WTC11 (cell line): ENCODE measurements at regions not wholly inside any gene's neighbourhood (a gene's known extent, or its start where the extent isn't known, plus 50 kb on each side); places are given as distances from the start of the nearest gene placed in this dataset.

Source experiments
- ATAC-seq: fragments of 200-7000 bp; cut with Tn5 transposase; 2 replicates; pipeline ENCODE4 v1.10.0; 2021; ENCODE audit warnings: mild to moderate bottlenecking, moderate library complexity
- CTCF ChIA-PET: fragments of 300-600 bp; sonication (Branson Sonifier 250); formaldehyde crosslinking; loops from one replicate; lab custom pipeline; 2021; ENCODE audit warnings: antibody characterized with exemption; lab: Charles Lee
- POLR2A ChIA-PET: fragments of 350-600 bp; sonication (Branson Sonifier 250); formaldehyde crosslinking; loops from one replicate; lab custom pipeline; 2021; ENCODE audit warnings: antibody characterized with exemption; lab: Charles Lee
- DNase-seq: peaks from one replicate; pipeline ENCODE4 v3.0.0; 2021; ENCODE audit warnings: low spot score
- H3K27ac Mint-ChIP-seq: 2 replicates; pipeline ENCODE4 v1.8.0; 2021; ENCODE audit warnings: mixed read lengths
- H3K27me3 Mint-ChIP-seq: 2 replicates; pipeline ENCODE4 v1.8.0; 2021; ENCODE audit warnings: low read depth, mild to moderate bottlenecking, moderate library complexity, mixed read lengths
- H3K36me3 Mint-ChIP-seq: 2 replicates; pipeline ENCODE4 v1.8.0; 2021; ENCODE audit warnings: mixed read lengths
- H3K4me1 Mint-ChIP-seq: 2 replicates; pipeline ENCODE4 v1.8.0; 2022; ENCODE audit warnings: mixed read lengths
- H3K4me3 Mint-ChIP-seq: 2 replicates; pipeline ENCODE4 v1.8.0; 2021; ENCODE audit warnings: mild to moderate bottlenecking, moderate library complexity, mixed read lengths
- H3K9me3 Mint-ChIP-seq: 2 replicates; pipeline ENCODE4 v1.8.0; 2021; ENCODE audit warnings: mixed read lengths
- ATF1 ChIP-seq: sonication (generic); formaldehyde crosslinking; IDR thresholded peaks from 2 replicates; pipeline ENCODE4 v1.8.1; 2023; ENCODE audit warnings: mild to moderate bottlenecking, moderate library complexity, missing genetic modification reagents
- GTF2I ChIP-seq: fragments of 250-450 bp; sonication (Bioruptor Pico); conservative IDR thresholded peaks from 2 replicates; pipeline ENCODE4 v1.4.0; 2021; ENCODE audit warnings: mild to moderate bottlenecking
- HMGA2 ChIP-seq: fragments of 250-450 bp; sonication (Bioruptor Pico); IDR thresholded peaks from 2 replicates; pipeline ENCODE4 v1.4.0; 2021; ENCODE audit warnings: mild to moderate bottlenecking, moderate library complexity
- SMAD3 ChIP-seq: sonication (generic); formaldehyde crosslinking; IDR thresholded peaks from 2 replicates; pipeline ENCODE4 v1.8.0; 2022; ENCODE audit warnings: missing genetic modification reagents, mild to moderate bottlenecking, borderline replicate concordance
- SOX15 ChIP-seq: fragments of 250-450 bp; sonication (Bioruptor Pico); IDR thresholded peaks from 2 replicates; pipeline ENCODE4 v1.9.0; 2021; ENCODE audit warnings: mild to moderate bottlenecking
- ZNF121 ChIP-seq: sonication (generic); formaldehyde crosslinking; IDR thresholded peaks from 2 replicates; pipeline ENCODE4 v1.8.0; 2023; ENCODE audit warnings: missing genetic modification reagents
- ZNF219 ChIP-seq: sonication (generic); formaldehyde crosslinking; IDR thresholded peaks from 2 replicates; pipeline ENCODE4 v1.8.0; 2023; ENCODE audit warnings: missing genetic modification reagents, mild to moderate bottlenecking, borderline replicate concordance
- ZNF232 ChIP-seq: sonication (generic); formaldehyde crosslinking; IDR thresholded peaks from 2 replicates; pipeline ENCODE4 v1.8.0; 2022; ENCODE audit warnings: mild to moderate bottlenecking, missing genetic modification reagents
- ZNF416 ChIP-seq: fragments of 250-450 bp; sonication (Bioruptor Pico); IDR thresholded peaks from 2 replicates; pipeline ENCODE4 v1.9.0; 2021; ENCODE audit warnings: mild to moderate bottlenecking, inconsistent platforms
- TF ChIP-seq, protein P1 (sequence below): fragments of 200-600 bp; IDR thresholded peaks from 2 replicates; pipeline ENCODE4 v1.8.0; 2022; ENCODE audit warnings: antibody characterized with exemption
- TF ChIP-seq, protein P2 (sequence below): sonication (generic); formaldehyde crosslinking; IDR thresholded peaks from 2 replicates; pipeline ENCODE4 v1.8.0; 2023; ENCODE audit warnings: mild to moderate bottlenecking, missing genetic modification reagents
- TF ChIP-seq, protein P3 (sequence below): sonication (generic); formaldehyde crosslinking; IDR thresholded peaks from 2 replicates; pipeline ENCODE4 v1.8.1; 2022; ENCODE audit warnings: low read depth, missing genetic modification reagents, borderline replicate concordance
- TF ChIP-seq, protein P4 (sequence below): fragments of 250-450 bp; sonication (Bioruptor Pico); IDR thresholded peaks from 2 replicates; pipeline ENCODE4 v1.9.0; 2021; ENCODE audit warnings: moderate library complexity, mild to moderate bottlenecking, inconsistent platforms, borderline replicate concordance
- TF ChIP-seq, protein P5 (sequence below): sonication (generic); formaldehyde crosslinking; IDR thresholded peaks from 2 replicates; pipeline ENCODE4 v1.8.0; 2022; ENCODE audit warnings: missing genetic modification reagents
- TF ChIP-seq, protein P6 (sequence below): sonication (generic); formaldehyde crosslinking; IDR thresholded peaks from 2 replicates; pipeline ENCODE4 v1.8.0; 2022; ENCODE audit warnings: mild to moderate bottlenecking, missing genetic modification reagents
- TF ChIP-seq, protein P7 (sequence below): fragments of 250-450 bp; sonication (Bioruptor Pico); IDR thresholded peaks from 2 replicates; pipeline ENCODE4 v1.9.0; 2021; ENCODE audit warnings: mild to moderate bottlenecking

DNA sequence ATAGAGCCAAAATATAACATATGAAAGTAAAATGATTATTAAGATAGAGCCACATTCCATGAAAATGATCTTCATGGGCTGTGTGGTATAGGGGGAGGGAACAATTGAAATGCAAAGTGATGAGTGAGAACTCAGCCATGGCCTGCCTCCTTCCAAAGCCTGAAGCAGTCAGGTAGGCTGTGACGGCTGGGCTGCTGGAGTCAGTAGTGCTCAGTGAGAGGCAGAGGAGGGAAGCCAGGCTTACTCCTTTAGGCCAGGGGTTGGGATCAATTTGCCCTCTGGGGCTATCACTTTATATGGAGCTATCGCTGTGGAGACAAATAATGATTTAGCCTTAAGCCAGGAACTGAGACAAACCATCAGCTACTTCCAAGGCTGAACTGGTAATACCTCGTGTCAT lies 654.9 kb downstream of the FGF9 start:
- H3K4me3 Mint-ChIP-seq: no peak overlapping the region
- POLR2A ChIA-PET: no interaction called here
- peak overlapping the region; percentile 63 for H3K27ac Mint-ChIP-seq
- H3K9me3 Mint-ChIP-seq: peaks cover 7% of the 10 kb centered on the region
- H3K27me3 Mint-ChIP-seq: no peaks in the 10 kb centered on the region
- TF ChIP-seq, protein P1, sequence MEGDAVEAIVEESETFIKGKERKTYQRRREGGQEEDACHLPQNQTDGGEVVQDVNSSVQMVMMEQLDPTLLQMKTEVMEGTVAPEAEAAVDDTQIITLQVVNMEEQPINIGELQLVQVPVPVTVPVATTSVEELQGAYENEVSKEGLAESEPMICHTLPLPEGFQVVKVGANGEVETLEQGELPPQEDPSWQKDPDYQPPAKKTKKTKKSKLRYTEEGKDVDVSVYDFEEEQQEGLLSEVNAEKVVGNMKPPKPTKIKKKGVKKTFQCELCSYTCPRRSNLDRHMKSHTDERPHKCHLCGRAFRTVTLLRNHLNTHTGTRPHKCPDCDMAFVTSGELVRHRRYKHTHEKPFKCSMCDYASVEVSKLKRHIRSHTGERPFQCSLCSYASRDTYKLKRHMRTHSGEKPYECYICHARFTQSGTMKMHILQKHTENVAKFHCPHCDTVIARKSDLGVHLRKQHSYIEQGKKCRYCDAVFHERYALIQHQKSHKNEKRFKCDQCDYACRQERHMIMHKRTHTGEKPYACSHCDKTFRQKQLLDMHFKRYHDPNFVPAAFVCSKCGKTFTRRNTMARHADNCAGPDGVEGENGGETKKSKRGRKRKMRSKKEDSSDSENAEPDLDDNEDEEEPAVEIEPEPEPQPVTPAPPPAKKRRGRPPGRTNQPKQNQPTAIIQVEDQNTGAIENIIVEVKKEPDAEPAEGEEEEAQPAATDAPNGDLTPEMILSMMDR: no peak
- no peak for TF ChIP-seq ZNF121
- TF ChIP-seq ZNF232 (CRISPR knock-in tag): no peak
- no peak for TF ChIP-seq ZNF219 (CRISPR knock-in tag)
- no peak for TF ChIP-seq SMAD3 (CRISPR knock-in tag)
- no peak for TF ChIP-seq ATF1 (CRISPR knock-in tag)
- TF ChIP-seq, protein P2, sequence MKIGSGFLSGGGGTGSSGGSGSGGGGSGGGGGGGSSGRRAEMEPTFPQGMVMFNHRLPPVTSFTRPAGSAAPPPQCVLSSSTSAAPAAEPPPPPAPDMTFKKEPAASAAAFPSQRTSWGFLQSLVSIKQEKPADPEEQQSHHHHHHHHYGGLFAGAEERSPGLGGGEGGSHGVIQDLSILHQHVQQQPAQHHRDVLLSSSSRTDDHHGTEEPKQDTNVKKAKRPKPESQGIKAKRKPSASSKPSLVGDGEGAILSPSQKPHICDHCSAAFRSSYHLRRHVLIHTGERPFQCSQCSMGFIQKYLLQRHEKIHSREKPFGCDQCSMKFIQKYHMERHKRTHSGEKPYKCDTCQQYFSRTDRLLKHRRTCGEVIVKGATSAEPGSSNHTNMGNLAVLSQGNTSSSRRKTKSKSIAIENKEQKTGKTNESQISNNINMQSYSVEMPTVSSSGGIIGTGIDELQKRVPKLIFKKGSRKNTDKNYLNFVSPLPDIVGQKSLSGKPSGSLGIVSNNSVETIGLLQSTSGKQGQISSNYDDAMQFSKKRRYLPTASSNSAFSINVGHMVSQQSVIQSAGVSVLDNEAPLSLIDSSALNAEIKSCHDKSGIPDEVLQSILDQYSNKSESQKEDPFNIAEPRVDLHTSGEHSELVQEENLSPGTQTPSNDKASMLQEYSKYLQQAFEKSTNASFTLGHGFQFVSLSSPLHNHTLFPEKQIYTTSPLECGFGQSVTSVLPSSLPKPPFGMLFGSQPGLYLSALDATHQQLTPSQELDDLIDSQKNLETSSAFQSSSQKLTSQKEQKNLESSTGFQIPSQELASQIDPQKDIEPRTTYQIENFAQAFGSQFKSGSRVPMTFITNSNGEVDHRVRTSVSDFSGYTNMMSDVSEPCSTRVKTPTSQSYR: no peak
- TF ChIP-seq, protein P3, sequence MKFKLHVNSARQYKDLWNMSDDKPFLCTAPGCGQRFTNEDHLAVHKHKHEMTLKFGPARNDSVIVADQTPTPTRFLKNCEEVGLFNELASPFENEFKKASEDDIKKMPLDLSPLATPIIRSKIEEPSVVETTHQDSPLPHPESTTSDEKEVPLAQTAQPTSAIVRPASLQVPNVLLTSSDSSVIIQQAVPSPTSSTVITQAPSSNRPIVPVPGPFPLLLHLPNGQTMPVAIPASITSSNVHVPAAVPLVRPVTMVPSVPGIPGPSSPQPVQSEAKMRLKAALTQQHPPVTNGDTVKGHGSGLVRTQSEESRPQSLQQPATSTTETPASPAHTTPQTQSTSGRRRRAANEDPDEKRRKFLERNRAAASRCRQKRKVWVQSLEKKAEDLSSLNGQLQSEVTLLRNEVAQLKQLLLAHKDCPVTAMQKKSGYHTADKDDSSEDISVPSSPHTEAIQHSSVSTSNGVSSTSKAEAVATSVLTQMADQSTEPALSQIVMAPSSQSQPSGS (CRISPR knock-in tag): no peak
- no peak for TF ChIP-seq ZNF416 (CRISPR knock-in tag)
- TF ChIP-seq SOX15: no peak
- TF ChIP-seq HMGA2 (CRISPR knock-in tag): no peak
- TF ChIP-seq, protein P4, sequence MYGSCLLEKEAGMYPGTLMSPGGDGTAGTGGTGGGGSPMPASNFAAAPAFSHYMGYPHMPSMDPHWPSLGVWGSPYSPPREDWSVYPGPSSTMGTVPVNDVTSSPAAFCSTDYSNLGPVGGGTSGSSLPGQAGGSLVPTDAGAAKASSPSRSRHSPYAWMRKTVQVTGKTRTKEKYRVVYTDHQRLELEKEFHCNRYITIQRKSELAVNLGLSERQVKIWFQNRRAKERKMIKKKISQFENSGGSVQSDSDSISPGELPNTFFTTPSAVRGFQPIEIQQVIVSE (CRISPR knock-in tag): no peak
- TF ChIP-seq, protein P5, sequence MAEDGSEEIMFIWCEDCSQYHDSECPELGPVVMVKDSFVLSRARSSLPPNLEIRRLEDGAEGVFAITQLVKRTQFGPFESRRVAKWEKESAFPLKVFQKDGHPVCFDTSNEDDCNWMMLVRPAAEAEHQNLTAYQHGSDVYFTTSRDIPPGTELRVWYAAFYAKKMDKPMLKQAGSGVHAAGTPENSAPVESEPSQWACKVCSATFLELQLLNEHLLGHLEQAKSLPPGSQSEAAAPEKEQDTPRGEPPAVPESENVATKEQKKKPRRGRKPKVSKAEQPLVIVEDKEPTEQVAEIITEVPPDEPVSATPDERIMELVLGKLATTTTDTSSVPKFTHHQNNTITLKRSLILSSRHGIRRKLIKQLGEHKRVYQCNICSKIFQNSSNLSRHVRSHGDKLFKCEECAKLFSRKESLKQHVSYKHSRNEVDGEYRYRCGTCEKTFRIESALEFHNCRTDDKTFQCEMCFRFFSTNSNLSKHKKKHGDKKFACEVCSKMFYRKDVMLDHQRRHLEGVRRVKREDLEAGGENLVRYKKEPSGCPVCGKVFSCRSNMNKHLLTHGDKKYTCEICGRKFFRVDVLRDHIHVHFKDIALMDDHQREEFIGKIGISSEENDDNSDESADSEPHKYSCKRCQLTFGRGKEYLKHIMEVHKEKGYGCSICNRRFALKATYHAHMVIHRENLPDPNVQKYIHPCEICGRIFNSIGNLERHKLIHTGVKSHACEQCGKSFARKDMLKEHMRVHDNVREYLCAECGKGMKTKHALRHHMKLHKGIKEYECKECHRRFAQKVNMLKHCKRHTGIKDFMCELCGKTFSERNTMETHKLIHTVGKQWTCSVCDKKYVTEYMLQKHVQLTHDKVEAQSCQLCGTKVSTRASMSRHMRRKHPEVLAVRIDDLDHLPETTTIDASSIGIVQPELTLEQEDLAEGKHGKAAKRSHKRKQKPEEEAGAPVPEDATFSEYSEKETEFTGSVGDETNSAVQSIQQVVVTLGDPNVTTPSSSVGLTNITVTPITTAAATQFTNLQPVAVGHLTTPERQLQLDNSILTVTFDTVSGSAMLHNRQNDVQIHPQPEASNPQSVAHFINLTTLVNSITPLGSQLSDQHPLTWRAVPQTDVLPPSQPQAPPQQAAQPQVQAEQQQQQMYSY (CRISPR knock-in tag): no peak
- no peak for TF ChIP-seq GTF2I
- TF ChIP-seq, protein P6, sequence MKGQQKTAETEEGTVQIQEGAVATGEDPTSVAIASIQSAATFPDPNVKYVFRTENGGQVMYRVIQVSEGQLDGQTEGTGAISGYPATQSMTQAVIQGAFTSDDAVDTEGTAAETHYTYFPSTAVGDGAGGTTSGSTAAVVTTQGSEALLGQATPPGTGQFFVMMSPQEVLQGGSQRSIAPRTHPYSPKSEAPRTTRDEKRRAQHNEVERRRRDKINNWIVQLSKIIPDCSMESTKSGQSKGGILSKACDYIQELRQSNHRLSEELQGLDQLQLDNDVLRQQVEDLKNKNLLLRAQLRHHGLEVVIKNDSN (CRISPR knock-in tag): no peak
- TF ChIP-seq, protein P7, sequence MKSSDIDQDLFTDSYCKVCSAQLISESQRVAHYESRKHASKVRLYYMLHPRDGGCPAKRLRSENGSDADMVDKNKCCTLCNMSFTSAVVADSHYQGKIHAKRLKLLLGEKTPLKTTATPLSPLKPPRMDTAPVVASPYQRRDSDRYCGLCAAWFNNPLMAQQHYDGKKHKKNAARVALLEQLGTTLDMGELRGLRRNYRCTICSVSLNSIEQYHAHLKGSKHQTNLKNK (CRISPR knock-in tag): no peak
- peak; percentile 48 for DNase-seq
- ATAC-seq: peak; percentile 99
- CTCF ChIA-PET: no interaction called here
- H3K4me1 Mint-ChIP-seq: peaks cover 11% of the 10 kb centered on the region
- no peaks in the 10 kb centered on the region for H3K36me3 Mint-ChIP-seq
